ENCODE measurements at regions not wholly inside any gene's neighbourhood (a gene's known extent, or its start where the extent isn't known, plus 50 kb on each side); places are given as distances from the start of the nearest gene placed in this dataset.
A peak's percentile ranks its signal among the peaks of the same experiment; 100 is the strongest.

DNA sequence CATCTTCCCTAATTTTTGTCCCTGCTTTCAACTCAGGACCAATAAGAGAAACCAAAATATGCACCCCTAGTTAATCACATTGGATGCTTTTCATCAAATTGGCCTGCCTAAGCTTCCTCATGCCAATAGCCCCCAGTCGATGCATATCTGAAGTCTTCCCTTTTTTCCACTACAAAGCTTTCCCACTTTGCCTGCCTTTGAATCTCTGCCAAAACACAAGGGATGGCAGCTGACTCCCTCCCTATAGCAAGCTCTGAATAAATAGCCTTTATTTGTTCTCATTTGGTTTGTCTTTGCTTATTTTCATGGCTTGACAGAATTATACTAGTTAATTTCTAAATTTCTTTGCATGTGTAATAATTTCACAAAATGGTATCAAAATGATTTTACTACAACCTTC, 621.2 kb downstream of the MBD2 start:
- H3K4me3 ChIP-seq (ENCODE audit: low read length), result no peak overlapping the region
- no peak overlapping the region for H3K27ac ChIP-seq (ENCODE audit: low read length)
- no peak overlapping the region for H3K9ac ChIP-seq (ENCODE audit: low read length)
- H3K4me1 ChIP-seq (ENCODE audit: low read length), result peaks cover 2% of the 10 kb centered on the region
- H3K4me2 ChIP-seq (ENCODE audit: low read length), result no peak overlapping the region
- TF ChIP-seq CTCF (IDR thresholded peaks at IDR 0.05; ENCODE audit: low read depth, low read length), result no peak
- TF ChIP-seq EZH2phosphoT487 (IDR thresholded peaks at IDR 0.05; ENCODE audit: low read depth), result no peak
- no peaks in the 10 kb centered on the region for H4K20me1 ChIP-seq (ENCODE audit: insufficient read depth, low read length)
- H2AFZ ChIP-seq (ENCODE audit: low read depth, low read length), result no peak overlapping the region
- H3K79me2 ChIP-seq (ENCODE audit: low read length), result no peaks in the 10 kb centered on the region
- H3K9me3 ChIP-seq (ENCODE audit: insufficient read depth, low read length), result no peaks in the 10 kb centered on the region
- H3K27me3 ChIP-seq (ENCODE audit: low read depth, low read length), result no peaks in the 10 kb centered on the region
- no peaks in the 10 kb centered on the region for H3K36me3 ChIP-seq (replicated peaks; ENCODE audit: low read depth, low read length)

DNA sequence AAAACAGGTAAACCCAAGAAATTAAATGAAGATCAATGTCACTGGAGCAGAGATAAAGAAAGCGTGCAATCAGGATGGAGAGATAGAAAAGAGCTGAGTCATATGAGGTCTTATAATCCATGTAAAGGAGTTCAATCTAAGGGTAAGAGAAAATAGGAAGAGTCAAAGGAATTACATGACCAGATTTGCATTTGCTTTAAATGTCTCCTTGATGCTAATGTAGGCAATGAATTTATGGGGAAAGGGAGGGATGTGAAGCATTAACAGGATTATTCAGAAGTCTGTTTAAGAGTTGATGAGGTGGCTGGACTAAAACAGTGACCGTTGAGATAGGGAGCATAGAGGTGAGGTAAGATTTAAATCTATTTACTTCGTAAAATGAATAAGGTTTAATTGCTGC, 623.1 kb downstream of the MBD2 start:
- no peak overlapping the region for H3K4me3 ChIP-seq (ENCODE audit: low read length)
- no peaks in the 10 kb centered on the region for H3K4me1 ChIP-seq (ENCODE audit: low read length)
- TF ChIP-seq CTCF (IDR thresholded peaks at IDR 0.05; ENCODE audit: low read depth, low read length) (no peak), EZH2phosphoT487 (IDR thresholded peaks at IDR 0.05; ENCODE audit: low read depth) (no peak)
- H3K79me2 ChIP-seq (ENCODE audit: low read length), result no peaks in the 10 kb centered on the region
- no peak overlapping the region for H3K4me2 ChIP-seq (ENCODE audit: low read length)
- no peak overlapping the region for H3K27ac ChIP-seq (ENCODE audit: low read length)
- H3K27me3 ChIP-seq (ENCODE audit: low read depth, low read length), result no peaks in the 10 kb centered on the region
- H2AFZ ChIP-seq (ENCODE audit: low read depth, low read length), result no peak overlapping the region
- no peaks in the 10 kb centered on the region for H3K9me3 ChIP-seq (ENCODE audit: insufficient read depth, low read length)
- no peaks in the 10 kb centered on the region for H4K20me1 ChIP-seq (ENCODE audit: insufficient read depth, low read length)
- no peak overlapping the region for H3K9ac ChIP-seq (ENCODE audit: low read length)
- H3K36me3 ChIP-seq (replicated peaks; ENCODE audit: low read depth, low read length), result no peaks in the 10 kb centered on the region

DNA sequence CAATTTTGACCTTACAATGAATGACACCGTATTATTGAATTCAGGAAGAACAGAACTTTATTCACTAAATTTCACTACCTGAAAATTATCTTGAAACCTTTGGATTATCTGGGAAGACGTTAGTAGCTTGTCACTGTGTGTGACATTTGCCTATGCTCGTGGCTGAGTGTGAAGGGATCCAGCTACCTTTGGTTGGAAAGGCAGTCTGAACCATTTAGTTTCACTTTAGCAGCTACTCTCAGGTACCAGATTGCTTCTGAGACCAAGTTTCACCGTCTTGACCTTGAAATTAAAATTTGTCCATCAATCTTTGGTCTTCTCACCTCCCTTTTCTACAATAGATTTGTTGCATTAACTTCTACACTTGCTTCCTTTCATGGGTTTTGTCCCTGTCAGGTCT, 637.5 kb downstream of the MBD2 start:
- TF ChIP-seq EZH2phosphoT487 (IDR thresholded peaks at IDR 0.05; ENCODE audit: low read depth), result no peak
- no peak for TF ChIP-seq CTCF (IDR thresholded peaks at IDR 0.05; ENCODE audit: low read depth, low read length)
- no peaks in the 10 kb centered on the region for H3K4me1 ChIP-seq (ENCODE audit: low read length)
- no peaks in the 10 kb centered on the region for H3K9me3 ChIP-seq (ENCODE audit: insufficient read depth, low read length)
- no peaks in the 10 kb centered on the region for H4K20me1 ChIP-seq (ENCODE audit: insufficient read depth, low read length)
- 0 out of 2 replicates have a peak overlapping the region, but pooled peaks have one; percentile 8 for H3K4me2 ChIP-seq (ENCODE audit: low read length)
- H3K4me3 ChIP-seq (ENCODE audit: low read length), result no peak overlapping the region
- H3K79me2 ChIP-seq (ENCODE audit: low read length), result no peaks in the 10 kb centered on the region
- no peak overlapping the region for H3K27ac ChIP-seq (ENCODE audit: low read length)
- no peak overlapping the region for H3K9ac ChIP-seq (ENCODE audit: low read length)
- H3K36me3 ChIP-seq (replicated peaks; ENCODE audit: low read depth, low read length), result no peaks in the 10 kb centered on the region
- peak overlapping the region; percentile 45 for H2AFZ ChIP-seq (ENCODE audit: low read depth, low read length)
- no peaks in the 10 kb centered on the region for H3K27me3 ChIP-seq (ENCODE audit: low read depth, low read length)
